Endometrial microvascular endothelial cells (primary cell): ENCODE measurements at regions not wholly inside any gene's neighbourhood (a gene's known extent, or its start where the extent isn't known, plus 50 kb on each side); places are given as distances from the start of the nearest gene placed in this dataset.

Experiments
- in situ Hi-C: cut with HindIII; loops from 2 replicates; pipeline ENCODE4 v1.10.0; 2017; ENCODE audit warnings: low sequenced_read_pairs, low pct_unique_long_range_greater_than_20kb; ENCODE audit errors: inconsistent ontology term

- in situ Hi-C loops, result no loop called here
Measured at GRCh38 chr22:48263791-48264351, 1501.4 kb downstream of the TBC1D22A start.

GRCh38 chr22:48263431-48263765, 1500.9 kb downstream of the TBC1D22A start:
- in situ Hi-C loops, result no loop called here

GRCh38 chr22:48262596-48263430, 1500.4 kb downstream of the TBC1D22A start:
- in situ Hi-C loops, result no loop called here

GRCh38 chr22:48261706-48262105, 1499.3 kb downstream of the TBC1D22A start:
- in situ Hi-C loops, result no loop called here

- in situ Hi-C loops, result no loop called here
Measured at GRCh38 chr22:48261048-48261621, 1498.7 kb downstream of the TBC1D22A start.

- in situ Hi-C loops, result no loop called here
Measured at GRCh38 chr22:48259991-48260670, 1497.7 kb downstream of the TBC1D22A start.

GRCh38 chr22:48258811-48259210, 1496.4 kb downstream of the TBC1D22A start:
- in situ Hi-C loops, result no loop called here

- in situ Hi-C loops, result no loop called here
Measured at GRCh38 chr22:48258064-48258701, 1495.7 kb downstream of the TBC1D22A start.

GRCh38 chr22:48257685-48258055, 1495.2 kb downstream of the TBC1D22A start:
- in situ Hi-C loops, result no loop called here

GRCh38 chr22:48256776-48257684, 1494.6 kb downstream of the TBC1D22A start:
- in situ Hi-C loops, result no loop called here

GRCh38 chr22:48256041-48256739, 1493.7 kb downstream of the TBC1D22A start:
- in situ Hi-C loops, result no loop called here

GRCh38 chr22:48254311-48254873, 1491.9 kb downstream of the TBC1D22A start:
- in situ Hi-C loops, result no loop called here

- in situ Hi-C loops, result no loop called here
Measured at GRCh38 chr22:48253573-48253972, 1491.1 kb downstream of the TBC1D22A start.

GRCh38 chr22:48253136-48253535, 1490.7 kb downstream of the TBC1D22A start:
- in situ Hi-C loops, result no loop called here

- in situ Hi-C loops, result no loop called here
Measured at GRCh38 chr22:48251629-48252028, 1489.2 kb downstream of the TBC1D22A start.

GRCh38 chr22:48250937-48251530, 1488.6 kb downstream of the TBC1D22A start:
- in situ Hi-C loops, result no loop called here

- in situ Hi-C loops, result no loop called here
Measured at GRCh38 chr22:48250286-48250895, 1487.9 kb downstream of the TBC1D22A start.
